PC-3 (cell line): ENCODE measurements at regions not wholly inside any gene's neighbourhood (a gene's known extent, or its start where the extent isn't known, plus 50 kb on each side); places are given as distances from the start of the nearest gene placed in this dataset.

ENCODE experiments used
- ATAC-seq: fragments of 200-7000 bp; cut with Tn5 transposase; 2 replicates; pipeline ENCODE4 v1.9.1; 2020; ENCODE audit warnings: mild to moderate bottlenecking, moderate library complexity
- BruUV-seq: library from RNA; stranded (reverse); fragments of 400-500 nt; replicated peaks from 2 replicates; lab custom pipeline; 2021; lab: Mats Ljungman, UMichigan
- CTCF ChIA-PET: fragments of 300-600 bp; sonication (Branson Sonifier 250); formaldehyde crosslinking; loops from one replicate; lab custom pipeline; 2022; ENCODE audit warnings: antibody characterized with exemption; lab: Charles Lee
- POLR2A ChIA-PET: fragments of 300-600 bp; sonication (Branson Sonifier 250); formaldehyde crosslinking; loops from one replicate; lab custom pipeline; 2022; ENCODE audit warnings: antibody characterized with exemption; ENCODE audit not compliant: unreplicated experiment; lab: Charles Lee
- DNase-seq: peaks from one replicate; pipeline ENCODE4 v3.0.0-alpha.2; 2015
- H2AFZ ChIP-seq: fragments of 300-600 bp; sonication (generic); 2 replicates; pipeline ENCODE4 v1.6.0; 2016; ENCODE audit warnings: antibody characterized with exemption, low read length
- H3F3A ChIP-seq: fragments of 300-600 bp; sonication (generic); one replicate; pipeline ENCODE4 v1.6.0; 2017; ENCODE audit warnings: antibody characterized with exemption, low read length, control low read depth, mild to moderate bottlenecking; ENCODE audit not compliant: unreplicated experiment
- H3K27ac ChIP-seq: fragments of 300-600 bp; sonication (generic); 2 replicates; pipeline ENCODE4 v1.5.1; 2016; ENCODE audit warnings: mild to moderate bottlenecking, low read length
- H3K27me3 ChIP-seq: fragments of 300-600 bp; sonication (generic); 2 replicates; pipeline ENCODE4 v1.6.1; 2016; ENCODE audit warnings: low read length, mixed read lengths
- H3K36me3 ChIP-seq: fragments of 300-600 bp; sonication (generic); 2 replicates; pipeline ENCODE4 v1.6.1; 2016; ENCODE audit warnings: low read depth, mixed run types, low read length, mixed read lengths
- H3K4me1 ChIP-seq: fragments of 300-600 bp; sonication (generic); 2 replicates; pipeline ENCODE4 v1.5.1; 2016; ENCODE audit warnings: low read length; ENCODE audit not compliant: insufficient read depth
- H3K4me2 ChIP-seq: fragments of 300-600 bp; sonication (generic); 2 replicates; pipeline ENCODE4 v1.6.0; 2016; ENCODE audit warnings: low read length
- H3K4me3 ChIP-seq: fragments of 300-600 bp; sonication (generic); 2 replicates; pipeline ENCODE4 v1.5.1; 2016; ENCODE audit warnings: mild to moderate bottlenecking, low read length, mixed read lengths
- H3K79me2 ChIP-seq: fragments of 300-600 bp; sonication (generic); 2 replicates; pipeline ENCODE4 v1.6.1; 2017; ENCODE audit warnings: low read length, mixed read lengths
- H3K9ac ChIP-seq: fragments of 300-600 bp; sonication (generic); 2 replicates; pipeline ENCODE4 v1.6.0; 2016; ENCODE audit warnings: mild to moderate bottlenecking, low read length
- H3K9me2 ChIP-seq: fragments of 300-600 bp; sonication (generic); replicated peaks from 2 replicates; pipeline ENCODE4 v1.6.1; 2016; ENCODE audit warnings: mixed run types, low read length, mixed read lengths
- H3K9me3 ChIP-seq: fragments of 300-600 bp; sonication (generic); 2 replicates; pipeline ENCODE4 v1.6.1; 2016; ENCODE audit warnings: low read length, mixed read lengths
- H4K20me1 ChIP-seq: fragments of 300-600 bp; sonication (generic); 2 replicates; pipeline ENCODE4 v1.6.1; 2016; ENCODE audit warnings: low read length, mixed read lengths
- CTCF ChIP-seq: fragments of 300-600 bp; sonication (generic); conservative IDR thresholded peaks from 2 replicates; pipeline ENCODE4 v1.5.1; 2017; ENCODE audit warnings: antibody characterized with exemption, low read depth, mild to moderate bottlenecking, low read length
- EZH2 ChIP-seq: fragments of 300-600 bp; sonication (generic); IDR thresholded peaks from one replicate; pipeline ENCODE4 v1.6.1; 2017; ENCODE audit warnings: antibody characterized with exemption, mild to moderate bottlenecking, low read length; ENCODE audit not compliant: unreplicated experiment
- EZH2phosphoT487 ChIP-seq: fragments of 300-600 bp; sonication (generic); IDR thresholded peaks from 2 replicates; pipeline ENCODE4 v1.6.1; 2018; ENCODE audit warnings: mild to moderate bottlenecking, antibody characterized with exemption, low read length, borderline replicate concordance
- intact Hi-C: fragments of 100-400 bp; cut with micrococcal nuclease; formaldehyde crosslinking; loops from 2 replicates; pipeline ENCODE4 v1.9.0; 2023

- peak; percentile 87 for DNase-seq
- intact Hi-C loops: loop anchor here (1.0 to 10.0 kb wide), 9 partner anchors 61 to 718 kb away; no protein-coding TSS in a partner anchor
- no peaks in the 10 kb centered on the region for H3K27me3 ChIP-seq
- H3K9me2 ChIP-seq: no peaks in the 10 kb centered on the region
- TF ChIP-seq CTCF (peak; percentile 83), EZH2 (no peak), EZH2phosphoT487 (no peak)
- peak overlapping the region; percentile 96 for H3K27ac ChIP-seq
- POLR2A ChIA-PET: interaction anchor here (0.8 kb wide), 1 partner anchor 358 kb away, joined by 4 read pairs; no protein-coding TSS in a partner anchor
- peak overlapping the region; percentile 4; the same call in 1 of the 2 replicates for H2AFZ ChIP-seq
- peak overlapping the region; percentile 32 for H3K4me2 ChIP-seq
- ATAC-seq: peak; percentile 76
- H3K9me3 ChIP-seq: no peaks in the 10 kb centered on the region
- H3K4me3 ChIP-seq: no peak overlapping the region
- no TSS peak for BruUV-seq
- H4K20me1 ChIP-seq: no peaks in the 10 kb centered on the region
- CTCF ChIA-PET: interaction anchor here (1.0 kb wide), 2 partner anchors 143 to 659 kb away, joined by 3 read pairs; no protein-coding TSS in a partner anchor
- H3K36me3 ChIP-seq: no peaks in the 10 kb centered on the region
- H3K4me1 ChIP-seq: peaks cover 37% of the 10 kb centered on the region
- H3F3A ChIP-seq: no peaks in the 10 kb centered on the region
- peak overlapping the region; percentile 73 for H3K9ac ChIP-seq
- H3K79me2 ChIP-seq: no peaks in the 10 kb centered on the region
These were observed 657.2 kb downstream of the INHBA start for GRCh38 chr7:41045556-41046123.

GRCh38 chr7:41039981-41040380 lies 662.9 kb downstream of the INHBA start:
- no peak for DNase-seq
- no peaks in the 10 kb centered on the region for H3K79me2 ChIP-seq
- no peaks in the 10 kb centered on the region for H4K20me1 ChIP-seq
- ChIA-PET CTCF (no interaction called here), POLR2A (interaction anchor here (0.6 kb wide), 1 partner anchor 704 kb away, joined by 3 read pairs; no protein-coding TSS in a partner anchor)
- no peaks in the 10 kb centered on the region for H3K36me3 ChIP-seq
- no peaks in the 10 kb centered on the region for H3F3A ChIP-seq
- intact Hi-C loops: loop anchor here (10.0 kb wide), 1 partner anchor 185 kb away; no protein-coding TSS in a partner anchor
- no peak overlapping the region for H2AFZ ChIP-seq
- no peaks in the 10 kb centered on the region for H3K9me3 ChIP-seq
- H3K27me3 ChIP-seq: no peaks in the 10 kb centered on the region
- H3K9me2 ChIP-seq: no peaks in the 10 kb centered on the region
- H3K4me2 ChIP-seq: no peak overlapping the region
- no TSS peak for BruUV-seq
- no peak overlapping the region for H3K4me3 ChIP-seq
- ATAC-seq: no peak
- no peak overlapping the region for H3K9ac ChIP-seq
- no peaks in the 10 kb centered on the region; the same call in 1 of the 2 replicates for H3K4me1 ChIP-seq
- TF ChIP-seq EZH2phosphoT487 (no peak), EZH2 (no peak), CTCF (no peak)
- no peak overlapping the region for H3K27ac ChIP-seq

GRCh38 chr7:41039386-41039953 lies 663.4 kb downstream of the INHBA start:
- H3K27me3 ChIP-seq: no peaks in the 10 kb centered on the region
- BruUV-seq: no TSS peak
- no peaks in the 10 kb centered on the region for H3F3A ChIP-seq
- ChIA-PET POLR2A (no interaction called here), CTCF (no interaction called here)
- H3K4me3 ChIP-seq: no peak overlapping the region
- H3K36me3 ChIP-seq: no peaks in the 10 kb centered on the region
- no peaks in the 10 kb centered on the region; the same call in 1 of the 2 replicates for H3K4me1 ChIP-seq
- DNase-seq (no peak), ATAC-seq (no peak)
- no peaks in the 10 kb centered on the region for H3K9me2 ChIP-seq
- no peak overlapping the region for H3K9ac ChIP-seq
- no peak overlapping the region for H3K27ac ChIP-seq
- no peaks in the 10 kb centered on the region for H4K20me1 ChIP-seq
- H3K9me3 ChIP-seq: no peaks in the 10 kb centered on the region
- no peaks in the 10 kb centered on the region for H3K79me2 ChIP-seq
- H2AFZ ChIP-seq: no peak overlapping the region
- no peak for TF ChIP-seq EZH2
- TF ChIP-seq CTCF: no peak
- no peak for TF ChIP-seq EZH2phosphoT487
- H3K4me2 ChIP-seq: no peak overlapping the region
- intact Hi-C loops: no loop called here
